ENCODE measurements at regions not wholly inside any gene's neighbourhood (a gene's known extent, or its start where the extent isn't known, plus 50 kb on each side); places are given as distances from the start of the nearest gene placed in this dataset.

DNA sequence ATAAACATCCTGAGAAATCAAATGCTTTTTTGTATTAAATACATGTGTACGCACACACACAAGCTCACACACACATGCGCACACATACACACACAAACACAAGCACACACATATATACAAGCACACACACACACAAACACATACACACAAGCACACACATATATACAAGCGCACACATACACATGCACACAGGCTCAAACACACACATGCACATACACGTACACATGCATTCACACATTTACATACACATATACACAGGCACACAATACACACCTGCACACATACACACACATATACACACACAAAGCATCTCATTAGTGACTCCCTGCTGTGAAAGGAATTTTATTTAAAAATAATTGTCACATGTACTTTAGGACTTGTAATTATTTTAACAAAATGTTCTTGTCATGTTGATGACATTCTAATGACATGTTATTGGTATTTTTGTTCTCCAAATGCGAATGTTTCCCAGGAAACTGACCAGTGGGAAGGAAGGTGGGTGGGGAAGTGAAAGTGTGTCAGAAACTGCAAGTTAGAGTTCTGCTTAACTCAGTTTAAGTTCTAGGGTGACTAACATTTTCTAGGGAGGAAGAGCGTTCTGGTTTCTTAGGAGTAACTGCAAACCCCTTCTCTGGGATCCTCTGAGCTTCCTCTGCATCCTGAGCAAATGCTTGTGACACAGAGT, 113.9 kb upstream of the ZNF217 start:
- Histone ChIP-seq H3K27ac (peak overlapping the region in 2 of 5 donors; percentile 25 to 63), H3K4me3 (no peak overlapping the region), H3K27me3 (no peaks in the 10 kb centered on the region), H3K36me3 (replicated peaks in 1 of 2) (no peaks in the 10 kb centered on the region), H3K9me3 (replicated peaks in 1 of 3) (no peaks in the 10 kb centered on the region), H3K4me1 (replicated peaks in 1 of 2) (no peaks in the 10 kb centered on the region)
- 73 to 79% (median 76%) methylated on average over 6 of the region's 6 CpGs for WGBS, 4 donors
- DNase-seq: peak in 1 of 7 donors; percentile 10
- no peak for TF ChIP-seq POLR2A (IDR thresholded peaks at IDR 0.05)
- TF ChIP-seq, protein P1, sequence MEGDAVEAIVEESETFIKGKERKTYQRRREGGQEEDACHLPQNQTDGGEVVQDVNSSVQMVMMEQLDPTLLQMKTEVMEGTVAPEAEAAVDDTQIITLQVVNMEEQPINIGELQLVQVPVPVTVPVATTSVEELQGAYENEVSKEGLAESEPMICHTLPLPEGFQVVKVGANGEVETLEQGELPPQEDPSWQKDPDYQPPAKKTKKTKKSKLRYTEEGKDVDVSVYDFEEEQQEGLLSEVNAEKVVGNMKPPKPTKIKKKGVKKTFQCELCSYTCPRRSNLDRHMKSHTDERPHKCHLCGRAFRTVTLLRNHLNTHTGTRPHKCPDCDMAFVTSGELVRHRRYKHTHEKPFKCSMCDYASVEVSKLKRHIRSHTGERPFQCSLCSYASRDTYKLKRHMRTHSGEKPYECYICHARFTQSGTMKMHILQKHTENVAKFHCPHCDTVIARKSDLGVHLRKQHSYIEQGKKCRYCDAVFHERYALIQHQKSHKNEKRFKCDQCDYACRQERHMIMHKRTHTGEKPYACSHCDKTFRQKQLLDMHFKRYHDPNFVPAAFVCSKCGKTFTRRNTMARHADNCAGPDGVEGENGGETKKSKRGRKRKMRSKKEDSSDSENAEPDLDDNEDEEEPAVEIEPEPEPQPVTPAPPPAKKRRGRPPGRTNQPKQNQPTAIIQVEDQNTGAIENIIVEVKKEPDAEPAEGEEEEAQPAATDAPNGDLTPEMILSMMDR (IDR thresholded peaks at IDR 0.05): no peak
- intact Hi-C loops (cut with DNase I): no loop called here

DNA sequence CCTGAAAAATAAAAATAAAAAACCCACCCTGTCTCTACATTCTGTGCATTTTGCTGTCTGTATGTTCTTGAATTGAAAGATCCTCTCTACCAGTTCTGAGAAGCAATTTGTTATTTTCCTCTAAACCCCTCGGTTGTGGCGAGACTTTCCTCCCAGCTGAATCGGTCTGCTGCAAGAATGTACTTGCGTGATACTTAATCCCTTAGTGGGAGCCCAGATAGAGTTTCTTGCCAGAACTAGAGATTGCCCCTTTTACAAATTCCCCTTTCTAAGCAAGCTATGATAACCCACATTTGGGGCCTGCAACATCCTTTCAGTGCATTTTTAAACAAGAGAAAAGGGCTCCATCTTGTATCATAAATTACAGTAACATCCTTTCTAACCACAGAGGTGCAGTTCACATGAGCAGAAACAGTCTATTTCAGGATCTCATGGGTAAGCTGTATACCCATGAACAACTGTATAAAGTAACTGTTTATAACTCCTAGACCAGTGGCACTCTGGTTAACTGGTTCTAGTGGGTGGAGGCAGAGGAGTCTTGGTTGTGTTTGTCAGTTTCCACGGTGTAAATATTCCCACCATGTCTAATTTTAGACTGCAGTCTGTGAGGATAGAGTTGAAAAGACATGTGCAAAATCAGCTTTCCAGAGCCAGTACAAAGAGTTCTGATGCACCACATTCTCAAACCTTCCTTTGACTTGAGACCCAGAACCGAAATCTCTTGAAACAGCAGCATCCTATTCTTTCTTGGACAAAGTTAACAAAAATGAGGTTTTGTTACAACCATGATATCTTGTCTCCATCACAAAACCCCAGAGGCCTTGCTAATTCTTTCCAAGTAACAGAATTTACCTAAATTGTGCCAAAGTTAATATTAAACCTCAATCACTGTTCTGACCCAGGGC, 113.1 kb upstream of the ZNF217 start:
- Histone ChIP-seq H3K9me3 (replicated peaks in 1 of 3) (no peaks in the 10 kb centered on the region), H3K4me1 (replicated peaks in 1 of 2) (no peaks in the 10 kb centered on the region), H3K27me3 (no peaks in the 10 kb centered on the region), H3K36me3 (replicated peaks in 1 of 2) (no peaks in the 10 kb centered on the region), H3K27ac (peak overlapping the region in 1 of 5 donors; percentile 9), H3K4me3 (no peak overlapping the region)
- intact Hi-C loops (cut with DNase I): no loop called here
- TF ChIP-seq, protein P1 (IDR thresholded peaks at IDR 0.05): no peak
- TF ChIP-seq POLR2A (IDR thresholded peaks at IDR 0.05): no peak
- no peak for DNase-seq
- 58 to 69% (median 63%) methylated on average over 6 of the region's 6 CpGs for WGBS, 4 donors

DNA sequence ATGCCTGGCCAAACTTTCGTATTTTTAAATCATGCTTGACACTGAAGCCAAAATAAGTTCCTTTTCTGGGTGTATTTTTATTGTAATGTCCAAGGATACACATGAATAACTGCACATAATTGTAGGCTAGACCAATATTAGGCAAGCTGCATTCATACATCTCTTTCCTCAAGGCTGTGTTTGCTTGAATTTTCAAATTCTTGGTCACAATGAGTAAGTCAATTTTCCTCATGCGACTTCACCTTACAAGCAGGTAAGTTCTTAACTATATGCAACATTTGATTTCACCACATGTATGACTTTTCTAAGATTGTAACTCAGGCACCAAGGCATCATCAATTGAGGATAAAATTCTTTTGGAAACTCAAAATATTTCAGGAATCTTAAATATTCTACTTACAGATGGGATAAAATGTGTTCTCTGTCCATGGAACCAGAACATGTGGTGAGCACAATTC, 112.4 kb upstream of the ZNF217 start:
- Histone ChIP-seq H3K4me3 (no peak overlapping the region), H3K27ac (no peak overlapping the region), H3K27me3 (no peaks in the 10 kb centered on the region), H3K36me3 (replicated peaks in 1 of 2) (no peaks in the 10 kb centered on the region), H3K9me3 (replicated peaks in 1 of 3) (no peaks in the 10 kb centered on the region), H3K4me1 (replicated peaks in 1 of 2) (no peaks in the 10 kb centered on the region)
- 74 to 88% (median 80%) methylated on average over 2 of the region's 2 CpGs for WGBS, 4 donors
- TF ChIP-seq POLR2A (IDR thresholded peaks at IDR 0.05): no peak
- TF ChIP-seq, protein P1 (IDR thresholded peaks at IDR 0.05): no peak
- no peak for DNase-seq
- intact Hi-C loops (cut with DNase I): no loop called here

DNA sequence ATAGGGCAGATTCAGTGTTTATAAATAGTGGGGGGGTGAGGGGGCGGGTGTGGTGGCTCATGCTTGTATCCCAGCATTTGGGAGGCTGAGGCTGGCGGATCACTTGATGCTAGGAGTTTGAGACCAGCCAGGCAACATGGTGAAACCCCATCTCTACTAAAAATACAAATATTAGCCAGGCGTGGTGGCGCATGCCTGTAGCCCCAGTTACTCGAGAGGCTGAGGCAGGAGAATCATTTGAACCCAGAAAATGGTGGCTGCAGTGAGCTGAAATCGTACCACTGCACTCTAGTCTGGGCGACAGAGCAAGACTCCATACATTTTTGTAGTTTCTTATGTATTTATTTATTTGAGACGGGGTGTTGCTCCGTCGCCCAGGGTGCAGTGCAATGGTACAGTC, 109.0 kb upstream of the ZNF217 start:
- no peak for DNase-seq
- WGBS, 4 donors: 95 to 97% (median 95%) methylated on average over 10 of the region's 10 CpGs

More for the DNA sequence above, 109.0 kb upstream of the ZNF217 start:
- Histone ChIP-seq H3K27ac (no peak overlapping the region), H3K27me3 (no peaks in the 10 kb centered on the region), H3K36me3 (replicated peaks in 1 of 2) (no peaks in the 10 kb centered on the region), H3K4me1 (replicated peaks in 1 of 2) (no peaks in the 10 kb centered on the region), H3K9me3 (replicated peaks in 1 of 3) (no peaks in the 10 kb centered on the region), H3K4me3 (no peak overlapping the region)
- TF ChIP-seq, protein P1 (IDR thresholded peaks at IDR 0.05): no peak
- TF ChIP-seq POLR2A (IDR thresholded peaks at IDR 0.05): no peak
- intact Hi-C loops (cut with DNase I): no loop called here

All from adrenal gland (tissue), 9 donors.